Ammon's horn (tissue), 1 donor: ENCODE measurements at regions not wholly inside any gene's neighbourhood (a gene's known extent, or its start where the extent isn't known, plus 50 kb on each side); places are given as distances from the start of the nearest gene placed in this dataset.

Experiments
- DNase-seq: peaks from one replicate; pipeline ENCODE4 v3.0.0-alpha.2; 2016; ENCODE audit warnings: low spot score

DNA sequence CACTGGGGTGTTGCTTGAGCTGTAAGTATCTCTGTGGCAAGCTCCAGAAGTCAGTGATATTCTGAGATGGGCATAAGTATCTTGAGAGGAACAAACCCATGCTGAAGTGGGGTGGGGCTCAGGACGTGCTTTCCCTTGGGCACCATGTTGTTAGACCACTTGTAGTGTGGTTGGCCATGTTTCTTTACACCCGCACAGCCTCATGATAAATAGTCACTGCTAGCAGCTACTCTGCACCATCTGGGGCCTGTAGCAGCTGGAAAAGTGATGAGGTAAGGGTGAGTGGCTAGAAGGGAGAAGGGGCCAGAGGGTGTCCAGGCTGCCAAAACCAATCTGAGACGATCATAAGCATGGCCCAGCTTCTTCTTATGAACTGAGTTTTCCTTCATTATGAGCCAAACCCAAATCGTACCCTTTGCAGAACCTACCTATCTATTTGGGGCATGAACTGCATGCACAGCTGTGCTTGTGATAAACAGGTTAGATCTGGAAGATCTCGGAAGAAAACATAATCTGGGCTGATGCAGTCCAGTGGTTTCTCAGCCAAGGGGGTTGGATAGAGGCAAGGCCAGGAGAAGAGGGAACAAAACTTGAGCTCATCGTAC is 91.9 kb upstream of the IRF2BP2 start:
- DNase-seq: no peak

DNA sequence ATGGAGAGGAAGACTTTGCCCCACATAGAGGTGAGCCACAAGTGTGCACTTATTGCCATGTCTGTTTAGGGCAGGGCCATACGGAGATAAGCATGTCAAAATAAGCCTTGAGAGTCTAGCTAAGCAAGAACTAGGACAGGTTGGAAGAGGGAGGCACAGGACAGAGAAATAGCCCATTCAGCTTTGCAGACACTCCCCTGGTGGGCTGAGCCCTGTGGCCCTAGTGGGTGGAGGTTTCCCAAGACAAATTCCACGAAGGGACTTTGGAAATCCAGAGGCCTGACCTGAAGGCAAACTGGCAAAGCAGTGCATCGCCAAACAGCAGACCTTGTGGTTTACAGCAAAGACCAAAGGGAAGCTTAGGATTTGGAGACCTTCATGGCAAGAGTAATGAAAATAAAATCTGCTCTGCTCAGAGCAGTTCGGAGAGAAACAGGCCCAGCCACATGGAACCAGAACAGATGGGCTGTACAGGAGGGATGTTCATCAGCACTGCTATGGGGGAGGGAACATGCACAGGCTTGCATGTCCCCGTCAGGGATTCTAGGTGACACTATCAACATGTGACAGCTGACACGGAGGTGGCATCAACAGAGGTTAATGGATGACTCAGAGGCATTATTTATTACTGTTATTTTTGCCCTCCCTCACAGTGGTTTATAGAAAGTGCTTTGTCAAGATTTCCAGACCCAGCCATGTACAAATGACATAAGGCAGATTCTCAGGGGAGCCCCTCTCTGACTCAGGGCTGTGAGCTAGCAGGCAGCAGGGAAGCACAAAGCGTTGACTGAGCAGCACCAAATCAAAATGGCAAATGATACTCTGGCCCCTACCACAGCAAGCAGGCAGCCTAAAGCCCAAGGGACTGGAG is 90.1 kb upstream of the IRF2BP2 start:
- DNase-seq: peak; percentile 66

DNA sequence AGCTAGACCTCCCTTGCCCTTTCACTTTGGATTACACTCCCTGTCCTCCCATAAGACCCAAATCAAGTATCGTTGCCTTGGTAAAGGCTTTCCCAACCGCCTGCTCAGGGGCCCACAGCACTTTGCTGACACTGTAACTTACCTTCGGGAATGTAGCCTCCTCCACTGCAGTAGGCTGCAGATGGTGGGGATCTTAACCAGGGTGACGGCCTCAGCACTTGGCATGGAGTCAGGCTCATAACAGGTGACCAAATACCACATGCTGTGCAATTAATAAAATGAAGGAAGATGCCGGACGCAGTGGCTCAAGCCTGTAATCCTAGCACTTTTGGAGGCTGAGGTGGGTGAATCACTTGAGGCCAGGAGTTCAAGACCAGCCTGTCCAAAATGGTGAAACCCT is 88.7 kb upstream of the IRF2BP2 start:
- DNase-seq: no peak

DNA sequence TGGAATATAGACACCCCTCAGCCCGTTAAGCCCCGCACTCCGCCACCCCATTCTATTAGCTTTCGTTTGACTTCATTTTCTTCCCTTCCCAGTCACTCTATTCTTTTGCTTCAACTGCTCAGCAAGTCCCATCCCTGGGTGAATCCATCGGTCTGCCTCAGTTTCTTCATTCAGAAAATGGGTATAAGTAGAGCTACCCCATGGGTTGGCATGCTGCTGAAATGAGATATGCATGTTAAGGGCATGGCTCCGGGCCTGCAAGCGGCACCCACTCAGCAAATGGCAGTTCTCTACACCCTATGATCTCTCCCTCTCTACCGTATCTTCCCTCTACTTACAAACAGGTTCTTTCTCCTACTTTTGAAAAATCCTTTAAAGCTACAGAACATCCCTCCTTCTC is 87.8 kb upstream of the IRF2BP2 start:
- no peak for DNase-seq

DNA sequence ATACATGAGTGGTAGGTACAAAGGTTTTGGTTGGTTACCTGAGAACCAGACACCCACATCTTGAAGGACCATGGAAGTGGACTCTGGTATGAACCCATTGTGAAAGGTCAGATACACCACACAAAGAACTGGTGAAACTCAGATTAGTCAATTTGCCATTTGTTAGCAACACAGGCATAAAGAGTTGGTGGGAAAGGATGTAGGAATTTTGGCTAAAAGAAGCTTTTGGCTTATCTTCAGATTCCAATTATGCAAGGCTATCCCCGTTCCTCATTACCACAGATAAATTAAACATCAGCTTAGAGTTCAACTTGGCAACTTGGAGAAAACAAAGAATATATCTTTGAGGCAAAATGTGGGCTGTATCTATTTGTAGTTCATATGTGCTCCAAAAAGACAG is 87.0 kb upstream of the IRF2BP2 start:
- no peak for DNase-seq

DNA sequence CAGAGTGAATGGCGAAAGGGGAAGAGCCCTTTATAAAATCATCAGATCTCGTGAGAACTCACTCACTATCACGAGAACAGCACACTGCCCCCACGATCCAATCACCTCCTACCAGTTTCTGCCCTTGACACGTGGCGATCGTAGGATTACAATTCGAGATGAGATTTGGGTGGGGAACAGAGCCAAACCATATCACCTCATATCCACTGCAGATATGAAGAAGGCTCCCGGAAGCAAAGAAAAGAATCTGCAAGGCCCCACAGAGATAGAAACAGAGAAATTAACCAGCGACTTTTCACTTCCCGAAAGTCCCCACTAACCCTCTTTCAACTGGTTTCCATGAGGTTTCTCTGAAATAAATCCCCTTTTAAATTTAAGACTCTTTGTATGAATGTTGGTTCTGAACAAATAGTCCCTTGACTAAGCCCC is 86.2 kb upstream of the IRF2BP2 start:
- no peak for DNase-seq

DNA sequence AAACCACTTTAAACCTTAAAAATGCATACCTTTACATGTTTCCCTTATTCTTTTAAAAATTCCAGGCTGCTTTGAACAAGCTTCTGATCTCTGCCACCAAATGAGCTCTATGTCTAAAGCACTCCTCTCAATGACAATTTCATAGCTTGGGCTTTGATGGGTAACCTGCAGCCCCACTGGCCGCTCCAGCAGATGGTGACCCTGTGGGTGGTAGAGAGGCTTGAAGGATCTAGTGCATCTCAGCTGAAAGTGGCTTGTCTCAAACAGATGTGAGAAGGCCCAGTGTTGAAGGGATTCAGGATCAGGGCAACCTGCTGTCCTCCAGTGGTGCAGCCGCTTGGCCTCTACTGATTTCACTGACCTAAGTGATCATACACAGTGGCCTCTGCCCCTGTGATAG is 84.7 kb upstream of the IRF2BP2 start:
- no peak for DNase-seq

DNA sequence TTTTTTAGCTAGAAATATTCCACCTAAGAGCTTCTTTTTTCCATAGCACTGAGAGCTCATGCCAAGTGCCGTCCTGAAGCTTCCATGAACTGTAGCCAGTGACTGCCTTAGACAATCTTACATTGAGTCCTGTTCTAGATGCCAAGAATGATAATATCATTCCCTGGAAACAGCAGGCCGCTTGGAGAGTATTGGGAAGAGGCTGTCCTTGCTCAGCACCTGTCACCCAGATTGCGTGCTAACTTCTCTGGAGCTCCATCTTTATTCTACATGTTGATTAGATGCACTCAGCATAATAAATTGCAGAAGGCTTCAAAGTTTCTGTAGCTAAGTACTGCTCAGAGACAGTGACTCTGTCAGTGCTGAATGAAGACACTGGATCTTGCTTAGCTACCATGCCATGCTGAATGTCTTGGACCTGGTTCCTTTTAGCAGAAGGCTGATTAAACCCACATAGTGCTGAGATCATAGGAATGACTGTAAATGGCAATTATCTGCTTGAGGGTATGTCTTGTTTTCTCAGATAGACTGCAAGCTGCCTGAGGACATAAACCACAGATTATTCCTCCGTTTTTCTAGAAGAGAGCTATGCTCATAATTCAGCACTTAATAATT is 83.1 kb upstream of the IRF2BP2 start:
- DNase-seq: peak; percentile 33

DNA sequence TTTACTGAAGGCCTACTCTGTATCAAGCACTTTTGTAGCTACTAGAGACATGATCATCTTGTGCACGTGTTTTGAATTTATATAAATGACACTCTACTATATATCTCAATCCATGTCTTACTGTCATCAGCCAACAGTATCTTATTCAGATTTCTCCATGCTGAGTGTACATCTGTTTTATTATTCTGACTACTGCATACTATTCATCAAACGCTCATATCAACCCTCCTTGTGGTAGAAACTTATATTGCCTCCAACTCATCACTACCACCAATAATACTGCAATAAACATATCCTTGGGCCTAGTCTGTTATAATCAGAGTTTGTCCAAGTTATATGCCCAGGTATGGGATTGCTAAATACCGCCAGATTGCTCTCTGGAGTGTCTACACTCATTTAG is 81.6 kb upstream of the IRF2BP2 start:
- no peak for DNase-seq

DNA sequence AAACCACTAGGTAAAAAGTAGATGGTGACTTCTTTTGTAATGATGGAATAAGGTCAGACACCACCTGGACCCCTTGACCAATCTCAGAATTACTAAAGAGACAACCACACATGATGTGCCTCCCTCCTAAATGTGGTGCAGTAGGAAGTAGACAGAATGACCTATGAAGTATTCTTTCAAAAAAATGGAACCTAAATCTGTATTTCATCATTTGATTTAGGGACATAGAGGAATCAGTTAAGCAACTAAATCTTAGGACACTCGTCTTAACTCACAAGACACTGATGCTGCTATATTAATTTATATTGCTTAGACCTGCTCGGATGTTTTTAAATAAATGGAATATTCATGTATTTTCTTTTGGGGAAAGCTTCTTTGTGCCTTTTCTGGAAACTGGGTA is 80.9 kb upstream of the IRF2BP2 start:
- no peak for DNase-seq

DNA sequence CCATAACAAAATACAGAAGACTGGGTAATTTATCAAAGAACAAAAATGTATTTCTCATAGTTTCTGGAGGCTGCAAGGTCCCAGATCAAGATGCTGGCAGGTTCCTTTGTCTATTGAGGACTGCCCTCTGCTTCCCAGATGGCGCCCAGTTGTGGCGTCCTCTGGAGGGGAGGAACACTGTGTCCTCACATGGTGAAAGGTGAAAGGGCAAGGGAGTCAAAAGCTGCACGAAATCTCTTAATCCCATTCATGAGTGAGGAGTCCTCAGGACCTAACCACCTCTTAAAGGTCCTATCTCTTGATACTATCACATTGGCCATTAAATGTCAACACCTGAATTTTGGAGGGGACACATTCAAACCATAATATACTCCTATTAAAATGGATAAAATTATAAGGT is 79.3 kb upstream of the IRF2BP2 start:
- DNase-seq: no peak

DNA sequence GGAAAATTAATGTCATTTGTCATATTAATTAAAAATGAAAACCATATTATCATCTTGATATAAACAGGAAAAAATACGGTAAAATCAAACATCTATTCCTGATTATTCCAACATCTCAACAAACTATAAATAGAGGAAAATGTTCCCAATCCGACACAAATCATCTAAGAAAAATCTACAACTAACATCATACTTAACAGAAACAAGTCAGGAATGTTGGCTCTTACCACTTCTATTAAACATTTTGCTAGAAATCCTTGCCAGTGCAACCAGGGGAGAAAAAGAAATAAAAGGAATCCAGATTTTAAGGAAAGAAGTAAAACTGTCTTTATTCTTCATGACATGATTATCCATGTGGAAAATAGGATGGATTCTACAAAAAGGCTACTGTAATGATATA is 77.0 kb upstream of the IRF2BP2 start:
- DNase-seq: no peak

DNA sequence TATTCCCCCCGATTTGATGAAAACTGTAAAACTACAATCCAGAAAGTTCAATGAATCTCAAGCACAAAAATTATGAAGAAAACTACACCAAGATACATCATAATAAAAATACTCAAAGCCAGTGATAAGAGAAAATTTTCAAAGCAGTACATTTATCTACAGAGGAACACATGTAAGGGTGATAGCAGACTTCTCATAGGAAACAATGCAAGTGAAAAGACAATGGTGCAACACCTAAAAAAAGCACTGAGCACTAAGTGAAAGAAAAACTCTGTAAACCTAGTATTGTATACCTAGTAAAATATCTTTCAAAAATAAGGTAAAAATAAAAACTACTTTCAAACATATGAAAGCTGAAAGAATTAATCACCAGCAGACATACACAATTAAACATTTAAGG is 76.1 kb upstream of the IRF2BP2 start:
- DNase-seq: no peak

DNA sequence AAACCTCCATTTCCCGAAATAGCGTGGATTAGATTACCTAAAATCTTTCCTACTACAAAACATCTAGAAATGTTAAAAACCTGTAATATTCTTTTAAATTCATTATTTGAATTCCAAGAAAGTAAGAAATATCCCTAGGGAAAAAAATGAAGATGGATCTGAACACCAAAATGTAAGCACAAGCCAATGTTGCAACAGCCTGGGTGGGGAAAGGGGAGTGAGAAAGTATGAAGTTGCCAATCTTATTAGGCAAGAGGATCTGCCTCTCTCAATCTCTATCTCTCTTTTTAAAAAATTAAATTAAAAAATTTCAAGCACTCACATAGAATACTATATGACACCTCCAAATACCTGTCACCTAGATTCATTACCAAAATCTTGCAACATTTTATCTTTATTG is 74.9 kb upstream of the IRF2BP2 start:
- no peak for DNase-seq

DNA sequence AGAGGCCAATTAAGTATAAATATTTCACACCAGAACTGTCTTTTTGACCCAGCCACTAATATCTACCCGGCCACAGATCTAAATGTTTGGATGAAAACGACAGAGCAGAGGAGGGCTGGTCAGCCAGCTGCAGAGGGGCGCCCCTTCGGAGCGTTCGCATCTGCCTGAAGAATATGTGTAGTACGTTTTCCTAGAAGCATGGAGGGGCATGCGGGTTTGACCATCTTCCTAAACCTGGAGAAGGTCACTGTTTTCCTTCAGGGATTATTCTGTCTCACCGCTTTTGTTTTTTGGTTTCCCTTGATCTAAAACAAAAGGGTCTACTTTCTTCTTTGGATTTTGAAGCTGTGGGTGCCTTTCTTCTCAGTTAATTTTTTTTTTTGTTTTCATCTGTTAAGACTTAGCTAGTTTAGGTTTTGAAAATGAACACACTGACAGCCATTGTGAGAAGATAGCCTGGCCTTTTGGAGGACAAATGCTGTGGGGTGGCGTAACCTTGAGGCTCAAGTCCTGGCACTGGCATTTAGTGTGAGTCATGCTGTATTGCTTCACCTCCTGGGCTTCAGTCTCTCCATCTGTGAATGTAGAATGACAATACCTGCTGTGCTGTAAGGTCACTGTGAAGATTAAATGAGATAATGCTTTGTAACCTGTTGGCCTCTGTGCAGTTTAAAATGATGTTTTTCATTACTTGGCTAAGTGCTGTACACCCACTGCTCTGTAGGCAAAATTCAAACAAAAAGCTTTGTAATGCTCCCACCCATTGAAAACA is 74.1 kb upstream of the IRF2BP2 start:
- DNase-seq: peak; percentile 39

DNA sequence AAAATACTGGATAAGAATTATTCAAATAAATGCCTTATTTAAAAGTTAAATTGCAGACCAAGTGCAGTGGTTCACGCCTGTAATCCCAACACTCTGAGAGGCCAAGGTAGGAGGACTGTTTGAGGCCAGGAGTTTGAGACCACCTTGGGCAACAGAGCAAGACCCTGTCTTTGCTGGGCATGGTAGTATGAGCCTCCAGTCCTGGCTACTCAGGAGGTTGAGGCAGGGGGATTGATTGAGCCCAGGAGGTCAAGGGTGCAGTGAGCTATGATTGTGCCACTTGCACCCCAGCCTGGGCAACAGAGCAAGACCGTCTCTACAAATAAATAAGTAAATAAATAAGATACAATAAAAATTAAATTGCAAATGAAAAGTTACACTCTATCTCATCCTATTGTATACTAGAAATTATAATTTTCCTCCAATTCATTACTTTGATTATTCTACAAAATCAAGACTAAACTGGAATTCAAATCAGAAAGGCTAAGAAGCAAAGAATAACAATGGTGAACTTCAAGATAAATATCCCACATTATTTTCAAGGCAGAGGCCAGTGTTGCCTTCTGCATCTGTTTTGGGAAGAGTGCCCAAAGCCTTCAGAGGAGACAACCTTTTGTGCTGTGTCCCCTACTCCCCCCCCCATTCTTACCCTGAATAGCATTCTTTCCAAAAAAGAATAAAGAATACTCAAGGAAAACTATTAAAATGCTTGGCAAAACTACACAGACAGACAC is 73.3 kb upstream of the IRF2BP2 start:
- DNase-seq: no peak

DNA sequence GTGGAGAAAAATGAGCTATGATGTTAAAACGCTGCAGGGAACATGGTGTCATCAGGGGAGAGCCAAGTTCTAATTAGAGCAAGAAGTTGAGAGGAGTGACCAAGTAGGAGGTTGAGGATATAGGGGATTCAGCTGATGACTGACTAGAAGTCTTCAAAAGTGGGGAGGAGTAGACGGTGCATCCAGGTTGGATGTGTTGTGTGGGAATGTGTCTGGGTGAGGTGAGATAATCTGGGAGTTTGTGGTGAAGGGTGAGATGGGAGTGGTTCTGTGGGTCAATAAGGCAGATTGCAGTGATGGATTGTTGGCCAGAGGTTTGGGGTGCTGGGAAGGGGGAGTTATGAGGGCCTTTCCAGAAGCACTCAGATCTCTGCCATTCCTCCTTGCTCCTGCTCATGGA is 72.0 kb upstream of the IRF2BP2 start:
- DNase-seq: no peak

DNA sequence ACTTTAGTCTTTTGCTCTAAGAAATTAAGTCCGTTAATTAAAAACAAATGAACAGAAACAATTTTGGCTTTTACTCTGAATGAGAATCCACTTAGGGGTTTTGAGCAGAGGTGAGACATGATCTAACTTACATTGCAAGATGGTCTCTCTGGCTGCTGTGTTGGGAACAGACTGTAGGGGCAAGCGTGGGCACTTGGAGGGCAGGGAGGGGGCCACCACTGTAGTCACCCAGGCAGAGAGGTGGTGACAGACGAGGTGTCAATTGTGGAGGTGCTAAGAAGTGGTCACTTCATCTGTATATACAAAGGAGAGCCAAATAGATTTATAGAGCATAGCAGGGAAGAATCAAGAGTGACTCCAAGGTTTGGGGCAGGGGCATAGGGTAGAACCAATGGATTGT is 71.1 kb upstream of the IRF2BP2 start:
- no peak for DNase-seq

DNA sequence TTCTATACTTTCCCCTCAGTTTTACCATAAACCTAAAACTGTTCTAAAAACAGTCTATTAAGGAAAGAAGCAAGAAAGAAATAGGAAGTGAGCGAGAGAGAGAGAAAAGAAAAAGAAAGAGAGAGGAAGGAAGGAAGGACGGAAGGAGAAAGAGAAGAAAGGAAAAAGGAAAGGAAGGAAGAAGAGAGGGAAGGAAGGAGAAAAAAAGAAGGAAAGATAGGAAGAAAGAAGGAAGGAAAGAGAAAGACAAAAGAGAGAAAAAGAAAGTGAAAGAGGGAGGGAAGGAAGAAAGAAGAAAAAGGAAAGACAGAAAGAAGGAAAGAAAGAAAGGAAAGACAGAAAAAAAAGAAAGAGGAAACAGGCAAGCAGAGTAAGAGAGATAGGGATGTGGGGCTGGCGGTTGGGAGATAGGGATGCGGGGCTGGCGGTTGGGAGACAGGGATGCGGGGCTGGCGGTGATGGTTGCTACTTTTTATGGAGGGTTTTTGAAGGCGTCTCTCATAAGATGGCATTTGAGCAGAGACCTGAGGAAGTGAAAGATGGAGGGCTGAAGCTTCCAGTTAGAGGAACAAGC is 70.4 kb upstream of the IRF2BP2 start:
- DNase-seq: no peak

DNA sequence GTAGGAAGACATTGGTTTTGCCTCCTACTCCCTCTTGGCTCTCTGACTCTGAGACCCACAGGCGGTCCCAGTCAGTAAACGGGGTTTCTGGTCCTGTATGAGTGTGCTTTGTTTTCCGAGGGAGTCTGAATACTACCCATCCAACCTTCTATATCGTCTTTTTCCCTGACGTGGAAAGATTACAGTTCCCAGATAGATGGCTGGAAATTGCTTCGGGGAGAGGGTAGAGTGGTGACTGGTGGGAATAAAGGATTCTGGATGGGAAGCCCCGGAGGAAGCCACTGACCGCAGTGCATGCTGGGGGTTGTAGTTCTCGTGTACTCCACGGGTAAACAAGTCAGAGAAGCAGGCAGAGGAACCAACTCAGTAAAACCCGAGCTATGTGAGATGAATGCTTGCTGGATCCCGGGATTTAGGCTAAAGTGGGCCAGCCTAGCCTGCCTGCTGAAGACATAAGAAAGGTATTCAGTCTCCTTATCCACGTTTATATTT is 66.2 kb upstream of the IRF2BP2 start:
- DNase-seq: peak; percentile 92

DNA sequence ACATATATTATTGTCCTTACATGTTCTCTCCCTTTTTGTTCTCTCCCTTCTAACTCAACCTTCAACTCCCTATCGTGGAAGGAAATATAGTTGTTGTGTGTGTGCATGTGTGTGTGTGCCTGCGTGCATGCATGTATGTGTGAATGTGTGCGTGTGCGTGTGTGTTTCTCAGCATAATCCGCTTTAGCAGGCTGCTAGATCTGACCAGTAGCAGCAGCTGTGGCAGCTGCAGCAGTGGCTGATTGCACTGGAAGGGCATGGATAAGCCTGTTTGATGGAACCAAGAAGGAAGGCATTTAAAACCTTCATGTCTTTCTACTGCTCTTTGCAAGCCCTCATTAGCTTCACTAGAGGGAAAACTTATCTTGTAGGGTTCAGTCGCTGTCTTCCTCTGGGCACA is 65.6 kb upstream of the IRF2BP2 start:
- no peak for DNase-seq
